ENCODE measurements at regions not wholly inside any gene's neighbourhood (a gene's known extent, or its start where the extent isn't known, plus 50 kb on each side); places are given as distances from the start of the nearest gene placed in this dataset.

DNA sequence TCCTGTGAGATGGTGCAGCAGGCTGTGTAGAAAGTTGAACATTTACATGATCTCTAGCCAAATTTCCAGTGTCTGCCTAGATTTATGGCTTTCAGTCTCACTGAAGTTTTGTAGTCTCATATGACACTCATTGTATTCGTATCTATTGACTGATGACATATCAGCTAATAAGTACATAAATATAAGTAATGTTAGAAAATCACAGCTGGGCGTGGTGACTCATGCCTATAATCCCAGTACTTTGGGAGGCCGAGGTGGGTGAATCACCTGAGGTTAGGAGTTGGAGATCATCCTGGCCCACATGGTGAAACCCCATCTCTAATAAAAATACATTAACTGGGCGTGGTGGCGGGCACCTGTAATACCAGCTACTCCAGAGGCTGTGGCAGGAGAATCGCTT is 54.7 kb upstream of the HTR2A start:
- DNase-seq, result peak; percentile 26

DNA sequence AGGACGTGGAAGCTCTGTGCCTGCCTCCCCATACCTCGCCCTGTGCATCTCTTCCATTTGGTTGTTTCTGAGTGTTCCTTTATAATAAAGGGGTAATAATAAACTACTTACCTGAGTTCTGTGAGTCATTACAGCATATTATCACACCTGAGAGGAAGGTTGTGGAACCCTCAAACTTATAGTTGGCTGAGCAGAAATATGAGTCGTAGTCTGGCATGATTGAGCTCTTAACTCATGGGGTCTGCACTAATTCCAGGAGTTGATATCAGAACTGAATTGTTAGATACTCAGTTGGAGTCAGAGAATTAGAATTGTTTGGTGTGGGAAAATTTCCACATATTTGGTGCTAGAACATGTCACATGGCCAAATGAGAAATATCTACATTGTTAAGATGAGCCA is 52.4 kb upstream of the HTR2A start:
- no peak for DNase-seq

DNA sequence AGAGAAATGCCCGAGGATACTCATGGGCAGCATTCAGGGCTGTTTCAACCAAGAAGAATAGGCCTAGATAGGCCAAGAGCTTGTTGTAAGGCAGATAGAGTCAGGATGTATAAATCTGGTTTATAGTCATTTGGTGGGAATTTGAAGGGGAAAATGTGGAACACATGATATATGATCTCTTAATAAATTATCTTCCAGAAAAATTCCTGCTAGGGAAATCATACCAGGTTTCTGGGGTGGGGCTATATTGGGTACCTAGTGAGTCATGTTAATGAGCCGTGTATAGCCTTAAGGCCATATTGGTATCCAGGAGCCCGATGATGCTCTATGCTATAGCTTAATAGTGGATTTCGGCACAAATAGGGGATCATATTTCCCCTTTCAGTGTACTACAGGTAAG is 51.5 kb upstream of the HTR2A start:
- DNase-seq, result no peak

DNA sequence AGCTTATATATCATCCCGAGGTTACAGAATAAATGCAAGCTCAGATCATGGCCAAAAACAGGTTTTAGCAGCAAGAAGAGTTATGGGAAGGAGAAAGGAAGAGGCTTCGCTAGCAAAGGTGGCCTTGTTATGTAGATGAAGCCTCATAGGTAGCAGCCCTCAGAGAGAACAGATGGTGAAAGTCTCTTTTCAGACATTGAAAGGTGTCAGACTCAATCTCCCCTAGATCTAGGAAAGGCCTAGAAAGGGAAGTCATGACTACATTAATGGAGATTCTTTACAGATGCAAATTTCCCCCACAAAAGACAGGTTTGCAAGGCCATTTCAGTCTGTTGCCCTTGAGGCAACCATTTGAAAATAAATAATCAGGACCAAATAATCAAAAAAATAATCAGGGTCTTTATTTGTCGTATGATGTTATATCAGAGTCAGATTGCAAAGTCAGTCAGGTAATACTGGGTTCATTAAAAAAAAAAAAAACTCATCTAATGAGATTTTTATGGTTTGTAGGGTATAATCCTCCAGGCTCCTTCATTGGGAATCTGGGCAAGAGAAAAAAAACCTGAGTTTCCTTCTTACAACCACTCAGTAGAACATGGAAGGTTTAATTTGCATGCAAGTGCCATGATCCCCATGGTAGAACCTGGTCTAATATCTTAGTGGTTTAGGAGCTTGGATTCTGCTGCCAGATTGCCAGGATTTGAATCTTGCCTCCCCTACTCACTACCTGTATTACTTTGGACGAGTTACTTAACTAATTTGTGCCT is 50.8 kb upstream of the HTR2A start:
- DNase-seq, result no peak
